ENCODE measurements at regions not wholly inside any gene's neighbourhood (a gene's known extent, or its start where the extent isn't known, plus 50 kb on each side); places are given as distances from the start of the nearest gene placed in this dataset.

- ChIA-PET CTCF (no interaction called here), POLR2A (no interaction called here)
- H3K27me3 Mint-ChIP-seq (ENCODE audit: low read depth): no peaks in the 10 kb centered on the region
- no peak overlapping the region for H3K27ac Mint-ChIP-seq
- DNase-seq (ENCODE audit: low spot score) (no peak), ATAC-seq (no peak)
- H3K4me3 Mint-ChIP-seq: no peak overlapping the region
- no peaks in the 10 kb centered on the region for H3K4me1 Mint-ChIP-seq
- H3K9me3 Mint-ChIP-seq: peaks cover 37% of the 10 kb centered on the region
- TF ChIP-seq ZNF281 (CRISPR knock-in tag; IDR thresholded peaks at IDR 0.05): no peak
- TF ChIP-seq CREB1 (CRISPR knock-in tag; IDR thresholded peaks at IDR 0.05): no peak
- no peak for TF ChIP-seq PRRX2 (CRISPR knock-in tag; IDR thresholded peaks at IDR 0.05)
- H3K36me3 Mint-ChIP-seq: peaks cover 7% of the 10 kb centered on the region
These were observed 1270.8 kb downstream of the PCDH9 start for GRCh38 chr13:65959305-65959704.

GRCh38 chr13:65946387-65946786 is 1283.7 kb downstream of the PCDH9 start:
- H3K36me3 Mint-ChIP-seq: no peaks in the 10 kb centered on the region
- no peak for TF ChIP-seq ZNF512 (CRISPR knock-in tag; IDR thresholded peaks at IDR 0.05; ENCODE audit: borderline replicate concordance)
- no peak for TF ChIP-seq PREB (CRISPR knock-in tag; IDR thresholded peaks at IDR 0.05; ENCODE audit: borderline replicate concordance)
- TF ChIP-seq SP1 (CRISPR knock-in tag; conservative IDR thresholded peaks at IDR 0.05): no peak
- no peak for TF ChIP-seq FOXP4 (CRISPR knock-in tag; IDR thresholded peaks at IDR 0.05)
- no peak for TF ChIP-seq CDX4 (CRISPR knock-in tag; IDR thresholded peaks at IDR 0.05; ENCODE audit: borderline replicate concordance)
- no peak for TF ChIP-seq SMAD3 (CRISPR knock-in tag; IDR thresholded peaks at IDR 0.05; ENCODE audit: borderline replicate concordance)
- no peak for TF ChIP-seq ZNF317 (CRISPR knock-in tag; IDR thresholded peaks at IDR 0.05; ENCODE audit: borderline replicate concordance, low read depth)
- TF ChIP-seq OVOL2 (CRISPR knock-in tag; IDR thresholded peaks at IDR 0.05; ENCODE audit: borderline replicate concordance): no peak
- TF ChIP-seq FOXK1 (CRISPR knock-in tag; IDR thresholded peaks at IDR 0.05): no peak
- TF ChIP-seq IRF2 (CRISPR knock-in tag; IDR thresholded peaks at IDR 0.05; ENCODE audit: borderline replicate concordance, low read depth): no peak
- no peak for TF ChIP-seq HMGA2 (CRISPR knock-in tag; IDR thresholded peaks at IDR 0.05)
- no peak for TF ChIP-seq ELF4 (CRISPR knock-in tag; IDR thresholded peaks at IDR 0.05; ENCODE audit: low read depth)
- TF ChIP-seq ZNF671 (CRISPR knock-in tag; IDR thresholded peaks at IDR 0.05): no peak
- TF ChIP-seq ZMAT4 (CRISPR knock-in tag; IDR thresholded peaks at IDR 0.05): no peak
- no peak for TF ChIP-seq USF2 (CRISPR knock-in tag; IDR thresholded peaks at IDR 0.05)
- TF ChIP-seq ERG (CRISPR knock-in tag; IDR thresholded peaks at IDR 0.05): no peak
- ChIA-PET CTCF (no interaction called here), POLR2A (no interaction called here)
- peaks cover 5% of the 10 kb centered on the region; the same call in 1 of the 2 replicates for H3K9me3 Mint-ChIP-seq
- H3K27ac Mint-ChIP-seq: no peak overlapping the region
- no peak for ATAC-seq
- H3K27me3 Mint-ChIP-seq (ENCODE audit: low read depth): no peaks in the 10 kb centered on the region
- DNase-seq (ENCODE audit: low spot score): no peak
- no peak overlapping the region for H3K4me3 Mint-ChIP-seq
- H3K4me1 Mint-ChIP-seq: no peaks in the 10 kb centered on the region
